ENCODE measurements at regions not wholly inside any gene's neighbourhood (a gene's known extent, or its start where the extent isn't known, plus 50 kb on each side); places are given as distances from the start of the nearest gene placed in this dataset.

- peak overlapping the region; percentile 53 for H3K4me3 Mint-ChIP-seq
- no peak for DNase-seq
Measured at GRCh38 chr10:108849688-108850087, 1073.6 kb downstream of the XPNPEP1 start.

GRCh38 chr10:108849186-108849585, 1074.1 kb downstream of the XPNPEP1 start:
- Mint-ChIP-seq H3K36me3 (ENCODE audit: low read depth) (no peaks in the 10 kb centered on the region), H3K4me1 (peaks cover 40% of the 10 kb centered on the region), H3K4me3 (no peak overlapping the region), H3K27ac (no peak overlapping the region), H3K27me3 (no peaks in the 10 kb centered on the region), H3K9me3 (peaks cover 3% of the 10 kb centered on the region)
- no peak for TF ChIP-seq CTCF (IDR thresholded peaks at IDR 0.05)
- ATAC-seq (ENCODE audit: low read depth): no peak
- DNase-seq: no peak
- intact Hi-C loops (cut with micrococcal nuclease): no loop called here
- CTCF ChIA-PET: no interaction called here
- POLR2A ChIA-PET: no interaction called here

More at GRCh38 chr10:108849688-108850087, 1073.6 kb downstream of the XPNPEP1 start:
- ChIA-PET POLR2A (interaction anchor here (0.7 to 1.2 kb wide), 2 partner anchors 44 to 47 kb away, joined by 3 read pairs; no protein-coding TSS in a partner anchor), CTCF (interaction anchor here (1.1 kb wide), 1 partner anchor 12 kb away, joined by 3 read pairs; no protein-coding TSS in a partner anchor)
- no peak for TF ChIP-seq CTCF (IDR thresholded peaks at IDR 0.05)
- ATAC-seq (ENCODE audit: low read depth): no peak
- Mint-ChIP-seq H3K27me3 (no peaks in the 10 kb centered on the region), H3K9me3 (peaks cover 3% of the 10 kb centered on the region), H3K4me1 (peaks cover 40% of the 10 kb centered on the region), H3K36me3 (ENCODE audit: low read depth) (no peaks in the 10 kb centered on the region), H3K27ac (no peak overlapping the region)
- intact Hi-C loops (cut with micrococcal nuclease): loop anchor here (1.0 kb wide), 1 partner anchor 45 kb away; no protein-coding TSS in a partner anchor

GRCh38 chr10:108848046-108848445, 1075.3 kb downstream of the XPNPEP1 start:
- CTCF ChIA-PET: no interaction called here
- no peaks in the 10 kb centered on the region for H3K36me3 Mint-ChIP-seq (ENCODE audit: low read depth)
- POLR2A ChIA-PET: no interaction called here
- no peaks in the 10 kb centered on the region for H3K27me3 Mint-ChIP-seq
- ATAC-seq (ENCODE audit: low read depth) (no peak), DNase-seq (no peak)
- TF ChIP-seq CTCF (IDR thresholded peaks at IDR 0.05): no peak
- no peak overlapping the region for H3K4me3 Mint-ChIP-seq
- H3K9me3 Mint-ChIP-seq: peaks cover 3% of the 10 kb centered on the region
- H3K4me1 Mint-ChIP-seq: peaks cover 39% of the 10 kb centered on the region
- H3K27ac Mint-ChIP-seq: no peak overlapping the region
- intact Hi-C loops (cut with micrococcal nuclease): no loop called here

GRCh38 chr10:108840944-108841343, 1082.4 kb downstream of the XPNPEP1 start:
- H3K27me3 Mint-ChIP-seq: peaks cover 7% of the 10 kb centered on the region
- ATAC-seq (ENCODE audit: low read depth): no peak
- no peaks in the 10 kb centered on the region for H3K36me3 Mint-ChIP-seq (ENCODE audit: low read depth)
- POLR2A ChIA-PET: no interaction called here
- peaks cover 3% of the 10 kb centered on the region for H3K9me3 Mint-ChIP-seq
- H3K4me3 Mint-ChIP-seq: no peak overlapping the region
- TF ChIP-seq CTCF (IDR thresholded peaks at IDR 0.05): no peak
- intact Hi-C loops (cut with micrococcal nuclease): no loop called here
- H3K4me1 Mint-ChIP-seq: no peaks in the 10 kb centered on the region
- no peak overlapping the region for H3K27ac Mint-ChIP-seq
- DNase-seq: no peak
- CTCF ChIA-PET: no interaction called here

GRCh38 chr10:108836362-108836761, 1086.9 kb downstream of the XPNPEP1 start:
- intact Hi-C loops (cut with micrococcal nuclease): no loop called here
- Mint-ChIP-seq H3K9me3 (no peaks in the 10 kb centered on the region), H3K36me3 (ENCODE audit: low read depth) (no peaks in the 10 kb centered on the region), H3K27ac (no peak overlapping the region), H3K4me3 (no peak overlapping the region), H3K4me1 (no peaks in the 10 kb centered on the region), H3K27me3 (peaks cover 7% of the 10 kb centered on the region)
- CTCF ChIA-PET: no interaction called here
- no peak for DNase-seq
- POLR2A ChIA-PET: no interaction called here
- TF ChIP-seq CTCF (IDR thresholded peaks at IDR 0.05): no peak
- ATAC-seq (ENCODE audit: low read depth): no peak
